Loucy (cell line): ENCODE measurements at regions not wholly inside any gene's neighbourhood (a gene's known extent, or its start where the extent isn't known, plus 50 kb on each side); places are given as distances from the start of the nearest gene placed in this dataset.

Source experiments
- CTCF ChIP-seq: fragments of 200-600 bp; sonication (generic); conservative IDR thresholded peaks from 2 replicates; pipeline ENCODE4 v1.5.1; 2014; ENCODE audit warnings: mild to moderate bottlenecking, antibody characterized with exemption, low read length
- EZH2phosphoT487 ChIP-seq: fragments of 200-600 bp; IDR thresholded peaks from 2 replicates; pipeline ENCODE4 v1.6.1; 2018; ENCODE audit warnings: antibody characterized with exemption, mild to moderate bottlenecking, moderate library complexity, borderline replicate concordance

GRCh38 chr5:28703651-28704260 is 1665.4 kb upstream of the CDH9 start:
- no peak for TF ChIP-seq CTCF
- TF ChIP-seq EZH2phosphoT487 = no peak
